H9 (cell line): ENCODE measurements at regions not wholly inside any gene's neighbourhood (a gene's known extent, or its start where the extent isn't known, plus 50 kb on each side); places are given as distances from the start of the nearest gene placed in this dataset.

ENCODE experiments used
- DNase-seq: peaks from one replicate; pipeline ENCODE4 v3.0.0-alpha.2; 2017
- H2AFZ ChIP-seq: one replicate; pipeline ENCODE4 v1.6.1; 2013; ENCODE audit warnings: mild to moderate bottlenecking, low read length, control low read depth, moderate library complexity
- H2AK5ac ChIP-seq: 2 replicates; pipeline ENCODE4 v1.6.1; 2013; ENCODE audit warnings: low read length, control low read depth, mixed read lengths; ENCODE audit not compliant: insufficient read length
- H2BK120ac ChIP-seq: one replicate; pipeline ENCODE4 v1.6.1; 2013; ENCODE audit warnings: low read depth, mild to moderate bottlenecking, low read length, control low read depth, inconsistent platforms; ENCODE audit not compliant: poor library complexity, severe bottlenecking
- H2BK12ac ChIP-seq: 2 replicates; pipeline ENCODE4 v1.6.1; 2013; ENCODE audit warnings: low read length, control low read depth, mixed read lengths, low read depth; ENCODE audit not compliant: insufficient read length
- H2BK15ac ChIP-seq: 2 replicates; pipeline ENCODE4 v1.6.1; 2013; ENCODE audit warnings: low read depth, low read length, control low read depth
- H2BK20ac ChIP-seq: one replicate; pipeline ENCODE4 v1.6.1; 2013; ENCODE audit warnings: low read depth, mild to moderate bottlenecking, low read length, control low read depth, inconsistent platforms; ENCODE audit not compliant: poor library complexity, severe bottlenecking
- H2BK5ac ChIP-seq: 2 replicates; pipeline ENCODE4 v1.6.1; 2013; ENCODE audit warnings: low read length, control low read depth, mixed read lengths; ENCODE audit not compliant: insufficient read length
- H3K14ac ChIP-seq: 2 replicates; pipeline ENCODE4 v1.6.1; 2013; ENCODE audit warnings: low read length, control low read depth; ENCODE audit not compliant: insufficient read depth
- H3K18ac ChIP-seq: 2 replicates; pipeline ENCODE4 v1.6.1; 2013; ENCODE audit warnings: low read depth, mild to moderate bottlenecking, mixed read lengths, low read length, control low read depth; ENCODE audit not compliant: insufficient read length
- H3K23ac ChIP-seq: 2 replicates; pipeline ENCODE4 v1.6.1; 2013; ENCODE audit warnings: low read length, control low read depth, mixed read lengths, low read depth; ENCODE audit not compliant: insufficient read length
- H3K23me2 ChIP-seq: 2 replicates; pipeline ENCODE4 v1.6.1; 2013; ENCODE audit warnings: low read depth, mild to moderate bottlenecking, mixed read lengths, low read length, control low read depth; ENCODE audit not compliant: insufficient read length, poor library complexity, severe bottlenecking
- H3K27ac ChIP-seq: 2 replicates; pipeline ENCODE4 v1.5.1; 2013; ENCODE audit warnings: low read length, control low read depth, mixed read lengths, low read depth; ENCODE audit not compliant: insufficient read length
- H3K27me3 ChIP-seq: 2 replicates; pipeline ENCODE4 v1.6.1; 2013; ENCODE audit warnings: low read length, control low read depth, inconsistent platforms; ENCODE audit not compliant: insufficient read depth
- H3K4ac ChIP-seq: 2 replicates; pipeline ENCODE4 v1.6.1; 2013; ENCODE audit warnings: low read depth, mild to moderate bottlenecking, control low read depth, inconsistent platforms, low read length, moderate library complexity
- H3K4me1 ChIP-seq: 2 replicates; pipeline ENCODE4 v1.6.1; 2013; ENCODE audit warnings: low read length, control low read depth, inconsistent platforms; ENCODE audit not compliant: insufficient read depth
- H3K4me2 ChIP-seq: 2 replicates; pipeline ENCODE4 v1.6.1; 2013; ENCODE audit warnings: low read length, control low read depth, mixed read lengths; ENCODE audit not compliant: insufficient read length, insufficient read depth
- H3K56ac ChIP-seq: 2 replicates; pipeline ENCODE4 v1.6.1; 2013; ENCODE audit warnings: low read depth, mild to moderate bottlenecking, mixed read lengths, low read length, control low read depth; ENCODE audit not compliant: insufficient read length
- H3K79me1 ChIP-seq: 2 replicates; pipeline ENCODE4 v1.6.1; 2013; ENCODE audit warnings: low read depth, mild to moderate bottlenecking, moderate library complexity, low read length, control low read depth, inconsistent platforms; ENCODE audit not compliant: insufficient read depth, poor library complexity, severe bottlenecking
- H3K79me2 ChIP-seq: 2 replicates; pipeline ENCODE4 v1.6.1; 2013; ENCODE audit warnings: low read length, control low read depth, inconsistent platforms; ENCODE audit not compliant: insufficient read depth
- H3K9ac ChIP-seq: 2 replicates; pipeline ENCODE4 v1.6.1; 2013; ENCODE audit warnings: low read length, control low read depth, mixed read lengths; ENCODE audit not compliant: insufficient read length; ENCODE audit errors: extremely low read depth
- H3K9me3 ChIP-seq: one replicate; pipeline ENCODE4 v1.6.1; 2013; ENCODE audit warnings: low read depth, low read length, inconsistent platforms; ENCODE audit not compliant: control insufficient read depth
- H3T11ph ChIP-seq: one replicate; pipeline ENCODE4 v1.6.1; 2013; ENCODE audit warnings: mild to moderate bottlenecking, low read length, control low read depth, inconsistent platforms
- H4K20me1 ChIP-seq: one replicate; pipeline ENCODE4 v1.6.1; 2013; ENCODE audit not compliant: control insufficient read depth, insufficient read length, insufficient read depth
- H4K5ac ChIP-seq: 2 replicates; pipeline ENCODE4 v1.6.1; 2013; ENCODE audit warnings: low read depth, mild to moderate bottlenecking, mixed read lengths, low read length, control low read depth; ENCODE audit not compliant: insufficient read length
- H4K8ac ChIP-seq: replicated peaks from 2 replicates; pipeline ENCODE4 v1.6.1; 2013; ENCODE audit warnings: low read length, control low read depth, mixed read lengths, low read depth; ENCODE audit not compliant: insufficient read length
- H4K91ac ChIP-seq: 2 replicates; pipeline ENCODE4 v1.6.1; 2013; ENCODE audit warnings: low read depth, mild to moderate bottlenecking, moderate library complexity, mixed read lengths, low read length, control low read depth; ENCODE audit not compliant: insufficient read length
- H3K27ac Mint-ChIP-seq, 3 experiments: 2 replicates in 2 of 3; 3 replicates in 1 of 3; pipeline ENCODE4 v1.8.0; 2020 to 2021; ENCODE audit warnings: mixed read lengths in 3 of 3, mild to moderate bottlenecking in 1 of 3, moderate library complexity in 1 of 3
- H3K27me3 Mint-ChIP-seq: 2 replicates; pipeline ENCODE4 v1.8.0; 2021; ENCODE audit warnings: low read depth, mild to moderate bottlenecking, moderate library complexity, mixed read lengths
- H3K36me3 Mint-ChIP-seq, 3 experiments: 2 replicates in 2 of 3; 3 replicates in 1 of 3; pipeline ENCODE4 v1.8.0; 2020 to 2021; ENCODE audit warnings: low read depth in 3 of 3, mixed read lengths in 3 of 3; ENCODE audit not compliant: insufficient read depth in 1 of 3
- H3K4me1 Mint-ChIP-seq, 2 experiments: 2 replicates each; pipeline ENCODE4 v1.8.0; 2020; ENCODE audit warnings: mixed read lengths in 2 of 2
- H3K4me3 Mint-ChIP-seq, 2 experiments: 2 replicates in 1 of 2; 3 replicates in 1 of 2; pipeline ENCODE4 v1.8.0; 2020 to 2021; ENCODE audit warnings: mild to moderate bottlenecking in 2 of 2, mixed read lengths in 2 of 2, moderate library complexity in 1 of 2
- H3K9me3 Mint-ChIP-seq, 2 experiments: 2 replicates in 1 of 2; 3 replicates in 1 of 2; pipeline ENCODE4 v1.8.0; 2020; ENCODE audit warnings: mild to moderate bottlenecking in 2 of 2, mixed read lengths in 2 of 2, moderate library complexity in 1 of 2
- WGBS: extraction: QIAGEN DNeasy Blood & Tissue Kit; methylation state at CpG from one replicate; pipeline ENCODE4 v1.1.7; 2013; ENCODE audit warnings: missing lambda C conversion rate, low lambda C conversion rate, mixed read lengths; ENCODE audit not compliant: insufficient read length; ENCODE audit errors: extremely low coverage; 5-methylcytosine and 5-hydroxymethylcytosine counted together
- TF ChIP-seq, protein P1 (sequence below): fragments of 200-600 bp; sonication (generic); conservative IDR thresholded peaks from 3 replicates; pipeline ENCODE4 v1.8.0; 2021; ENCODE audit warnings: antibody characterized with exemption, mild to moderate bottlenecking

DNA sequence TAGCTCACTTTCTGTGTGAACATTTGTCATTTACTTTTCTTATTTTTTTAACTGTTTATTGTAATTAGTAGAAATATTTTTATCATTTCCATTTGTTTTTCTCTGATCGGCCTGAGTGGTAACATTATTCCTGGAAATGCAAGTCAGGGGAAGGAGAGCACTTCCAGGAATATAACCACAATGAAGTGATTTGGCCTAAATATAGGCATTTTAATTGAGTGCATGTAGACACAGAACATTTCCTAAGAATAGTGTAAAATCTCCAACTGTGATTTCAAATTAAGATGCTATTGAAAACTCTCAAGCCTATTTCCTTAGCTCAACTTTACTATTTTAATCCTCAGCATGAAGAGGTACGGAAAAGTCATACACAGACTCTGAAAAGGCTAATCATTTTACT is 86.5 kb upstream of the SKAP2 start:
- Histone ChIP-seq H2BK20ac (no peak overlapping the region), H2BK120ac (no peak overlapping the region)
- no peaks in the 10 kb centered on the region for H3K9me3 Mint-ChIP-seq

More for the DNA sequence above, 86.5 kb upstream of the SKAP2 start:
- Histone ChIP-seq H3K23me2 (no peaks in the 10 kb centered on the region), H2BK5ac (no peak overlapping the region), H3T11ph (no peak overlapping the region), H2AK5ac (no peak overlapping the region), H4K5ac (no peak overlapping the region), H2BK12ac (no peak overlapping the region), H3K27ac (no peak overlapping the region), H4K8ac (no peak overlapping the region), H2AFZ (no peak overlapping the region), H2BK15ac (no peak overlapping the region), H3K14ac (no peak overlapping the region), H3K9me3 (no peaks in the 10 kb centered on the region), H3K79me2 (no peaks in the 10 kb centered on the region), H4K91ac (no peak overlapping the region), H3K9ac (no peak overlapping the region), H3K4ac (no peak overlapping the region), H3K27me3 (no peaks in the 10 kb centered on the region), H3K79me1 (no peaks in the 10 kb centered on the region), H3K4me2 (no peak overlapping the region), H3K4me1 (peaks cover 4% of the 10 kb centered on the region; the same call in 1 of the 2 replicates), H3K18ac (no peak overlapping the region), H4K20me1 (no peaks in the 10 kb centered on the region), H3K56ac (no peak overlapping the region), H3K23ac (no peak overlapping the region)
- TF ChIP-seq, protein P1, sequence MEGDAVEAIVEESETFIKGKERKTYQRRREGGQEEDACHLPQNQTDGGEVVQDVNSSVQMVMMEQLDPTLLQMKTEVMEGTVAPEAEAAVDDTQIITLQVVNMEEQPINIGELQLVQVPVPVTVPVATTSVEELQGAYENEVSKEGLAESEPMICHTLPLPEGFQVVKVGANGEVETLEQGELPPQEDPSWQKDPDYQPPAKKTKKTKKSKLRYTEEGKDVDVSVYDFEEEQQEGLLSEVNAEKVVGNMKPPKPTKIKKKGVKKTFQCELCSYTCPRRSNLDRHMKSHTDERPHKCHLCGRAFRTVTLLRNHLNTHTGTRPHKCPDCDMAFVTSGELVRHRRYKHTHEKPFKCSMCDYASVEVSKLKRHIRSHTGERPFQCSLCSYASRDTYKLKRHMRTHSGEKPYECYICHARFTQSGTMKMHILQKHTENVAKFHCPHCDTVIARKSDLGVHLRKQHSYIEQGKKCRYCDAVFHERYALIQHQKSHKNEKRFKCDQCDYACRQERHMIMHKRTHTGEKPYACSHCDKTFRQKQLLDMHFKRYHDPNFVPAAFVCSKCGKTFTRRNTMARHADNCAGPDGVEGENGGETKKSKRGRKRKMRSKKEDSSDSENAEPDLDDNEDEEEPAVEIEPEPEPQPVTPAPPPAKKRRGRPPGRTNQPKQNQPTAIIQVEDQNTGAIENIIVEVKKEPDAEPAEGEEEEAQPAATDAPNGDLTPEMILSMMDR = no peak
- peak overlapping the region in 2 of 3 experiments; percentile 25 to 44; a peak in 2 of 7 replicates for H3K27ac Mint-ChIP-seq
- no peak overlapping the region for H3K4me3 Mint-ChIP-seq
- H3K4me1 Mint-ChIP-seq = peaks cover 53 to 54% of the 10 kb centered on the region in 2 experiments
- no peaks in the 10 kb centered on the region for H3K36me3 Mint-ChIP-seq
- no peak for DNase-seq
- no CpG with 5 or more reads among the region's 2 CpGs for WGBS
- peaks cover 1% of the 10 kb centered on the region for H3K27me3 Mint-ChIP-seq
